ENCODE measurements at regions not wholly inside any gene's neighbourhood (a gene's known extent, or its start where the extent isn't known, plus 50 kb on each side); places are given as distances from the start of the nearest gene placed in this dataset.
"Not testable (repeated sequence)": the region's sequence is repeated elsewhere in the genome, so short reads cannot be mapped to it uniquely, and the experiment has no call there.

DNA sequence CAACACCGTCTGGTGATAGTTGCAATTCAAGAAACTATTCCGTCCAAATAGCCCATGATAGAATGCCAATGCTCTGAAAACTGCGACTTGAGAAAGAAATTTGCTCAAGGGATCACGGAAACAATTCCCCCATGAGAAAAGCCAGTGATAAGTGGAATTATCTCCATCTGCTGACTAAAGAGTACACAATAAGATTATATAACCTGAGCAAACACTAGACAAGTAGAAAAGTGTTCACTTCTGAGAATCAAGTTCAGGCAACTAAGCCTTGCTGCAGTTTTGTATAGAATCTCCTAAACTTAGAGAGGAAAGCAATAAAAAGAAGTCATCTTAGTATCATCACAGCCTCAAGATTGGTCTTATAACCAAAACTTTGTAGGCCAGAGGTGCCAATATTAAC is 336.3 kb upstream of the NRXN1 start:
- DNase-seq: no peak

DNA sequence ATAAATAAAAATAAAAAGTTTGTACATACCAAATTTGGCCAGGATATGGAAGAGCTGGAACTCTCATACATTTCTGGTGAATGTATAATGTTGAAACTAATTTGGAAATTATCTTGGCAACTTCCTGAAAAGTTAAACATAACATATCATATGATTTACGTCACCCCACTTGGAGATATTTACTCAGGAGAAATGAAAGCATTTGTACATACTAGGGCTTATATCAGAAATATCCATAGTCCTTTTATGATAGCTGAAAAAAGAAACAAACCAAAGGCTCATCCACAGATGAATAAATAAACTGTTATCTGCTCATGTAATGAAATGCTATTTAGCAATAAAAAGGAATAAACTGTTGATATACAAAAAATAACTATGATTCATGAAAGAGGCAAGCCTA is 318.2 kb upstream of the NRXN1 start:
- no peak for DNase-seq

- no peak for DNase-seq
These were observed 313.0 kb upstream of the NRXN1 start for GRCh38 chr2:51344886-51345285.

DNA sequence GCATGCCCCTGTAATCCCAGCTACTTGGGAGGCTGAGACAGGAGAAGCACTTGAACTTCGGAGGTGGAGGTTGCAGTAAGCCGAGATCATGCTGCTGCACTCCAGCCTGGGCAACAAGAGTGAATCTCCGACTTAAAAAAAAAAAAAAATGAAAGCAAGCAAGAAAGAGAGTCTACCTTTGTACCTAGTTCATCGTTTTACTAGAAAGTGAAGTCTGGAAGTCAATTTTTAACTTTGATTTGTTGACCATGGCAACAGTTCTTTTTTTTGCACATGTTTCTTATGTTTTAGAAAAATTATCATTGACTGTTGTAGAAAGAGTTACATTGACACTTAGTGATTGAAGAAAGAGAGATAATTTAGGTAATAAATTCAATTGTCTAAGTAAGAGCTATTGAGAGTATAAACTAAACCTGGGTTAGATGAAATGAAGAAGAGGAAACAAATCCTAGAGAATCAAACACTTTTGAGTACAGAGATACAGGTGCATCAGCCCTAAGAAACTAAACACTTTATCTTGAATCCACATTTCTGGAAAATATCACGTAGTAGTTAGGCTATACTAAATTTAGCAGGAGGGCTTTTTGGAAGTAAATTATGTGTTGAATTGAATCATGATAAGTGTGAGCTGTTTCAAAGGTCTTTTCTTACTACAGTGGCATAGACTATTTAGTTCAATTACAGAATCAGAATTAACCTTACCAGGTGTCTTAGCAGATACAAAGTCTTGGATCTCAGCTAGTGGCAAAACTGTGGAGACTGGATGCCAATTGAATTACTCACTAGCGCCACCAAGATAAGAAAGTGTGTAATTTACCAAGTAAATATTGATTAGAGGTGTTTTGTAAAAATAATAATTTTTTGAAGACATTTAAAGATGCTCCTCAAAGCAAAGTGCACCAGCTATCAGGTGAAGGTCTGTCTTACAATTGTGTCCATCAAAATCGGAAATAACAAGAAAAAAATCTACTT is 303.4 kb upstream of the NRXN1 start:
- no peak for DNase-seq

DNA sequence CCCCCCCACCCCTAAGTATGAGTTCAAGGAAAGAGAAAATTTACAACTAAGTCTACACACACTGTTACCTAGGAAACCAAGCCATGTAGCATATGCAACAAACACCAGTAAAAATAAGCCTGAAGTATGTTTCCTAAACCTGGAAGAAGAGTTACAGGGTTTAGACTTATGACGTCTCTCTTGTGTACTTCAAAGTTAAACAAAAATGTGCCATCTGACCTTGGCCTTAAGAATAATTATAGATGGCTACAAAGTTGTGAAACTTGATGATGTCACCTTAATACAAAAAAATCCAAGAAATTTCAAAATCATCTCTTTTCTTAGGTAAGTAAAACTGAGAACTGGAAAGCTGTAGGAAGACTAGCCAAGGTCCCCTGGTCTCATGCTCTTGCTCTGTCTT is 297.6 kb upstream of the NRXN1 start:
- no peak for DNase-seq

GRCh38 chr2:51324051-51324450 is 292.1 kb upstream of the NRXN1 start:
- DNase-seq: no peak

- DNase-seq: no peak
These were observed 290.7 kb upstream of the NRXN1 start for GRCh38 chr2:51322613-51323012.

- DNase-seq: no peak
These were observed 272.4 kb upstream of the NRXN1 start for GRCh38 chr2:51304311-51304710.

GRCh38 chr2:51301381-51301780 is 269.4 kb upstream of the NRXN1 start:
- no peak for DNase-seq

DNA sequence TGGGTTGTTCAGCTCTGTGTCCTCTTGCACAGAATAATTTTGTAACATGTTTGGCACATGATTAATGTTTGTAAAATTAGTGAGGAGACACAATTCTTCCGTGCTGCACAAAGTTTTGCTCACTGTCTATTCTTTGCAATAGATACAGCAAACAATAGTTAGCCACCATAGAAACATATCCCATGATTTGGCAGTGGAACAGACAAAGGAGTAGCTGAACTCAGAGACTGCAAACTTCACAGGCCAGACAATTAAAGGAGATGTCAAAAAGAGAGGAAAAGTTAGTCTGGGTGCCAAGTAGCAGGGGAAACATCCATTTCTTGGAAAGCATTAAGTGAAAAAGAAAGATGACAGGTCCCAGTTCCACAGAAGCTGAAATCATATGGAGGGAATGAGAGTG is 267.4 kb upstream of the NRXN1 start:
- no peak for DNase-seq

DNA sequence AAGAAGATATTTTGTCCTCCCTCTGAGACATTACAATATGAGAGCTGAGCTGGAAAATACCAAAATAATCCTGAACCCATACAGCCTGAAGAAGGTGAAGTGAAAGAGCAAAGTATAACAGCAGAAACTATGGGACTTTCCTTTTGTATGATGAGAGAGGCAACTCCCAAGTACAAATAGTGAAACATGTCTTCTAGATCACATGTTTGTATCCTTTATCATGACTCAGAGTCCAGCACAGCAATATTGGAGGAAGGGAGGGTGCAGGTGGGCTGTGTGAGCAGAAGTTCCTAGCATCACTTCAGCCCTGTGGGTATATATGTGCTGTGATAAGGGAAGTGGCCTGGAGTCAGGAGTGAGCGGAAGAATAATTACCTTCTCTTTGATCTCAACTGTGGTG is 265.6 kb upstream of the NRXN1 start:
- DNase-seq: no peak

GRCh38 chr2:51293566-51294200 is 261.8 kb upstream of the NRXN1 start:
- DNase-seq: no peak

DNA sequence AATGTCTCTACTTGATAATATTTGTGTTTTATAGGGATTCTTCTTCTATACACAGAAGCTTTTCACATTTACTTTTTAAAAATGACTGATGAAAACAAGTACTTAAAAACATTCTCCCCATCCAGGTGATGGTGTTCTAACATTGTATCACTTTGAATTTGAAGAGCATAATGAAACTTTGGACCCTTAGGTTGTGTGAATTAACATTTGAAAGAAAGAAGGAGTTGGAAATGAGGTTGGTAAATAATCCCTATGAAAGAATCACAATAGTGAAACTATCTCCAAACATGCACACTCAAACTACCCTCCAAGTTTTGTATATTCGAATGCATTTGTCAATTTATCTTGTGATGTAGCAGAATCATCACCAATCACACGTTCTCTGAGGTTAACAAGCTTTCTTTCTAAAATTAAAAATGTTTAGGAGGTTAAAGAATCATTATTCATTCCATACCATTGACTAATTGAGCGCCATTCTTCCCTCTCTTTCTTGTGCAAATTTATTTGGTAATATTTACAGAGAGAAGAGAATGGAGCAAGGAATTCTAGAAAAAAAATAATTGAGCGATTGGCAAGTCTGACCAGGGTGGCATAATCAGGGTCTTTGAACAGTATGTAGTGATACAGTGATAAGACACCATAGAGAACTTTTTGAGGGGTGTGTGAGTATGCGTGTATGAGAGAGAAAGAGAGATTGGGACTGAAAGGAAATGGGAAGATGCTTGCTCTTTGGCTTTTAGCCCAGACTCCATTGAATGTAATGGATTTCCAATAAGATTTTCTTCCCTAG is 260.0 kb upstream of the NRXN1 start:
- DNase-seq: no peak

- no peak for DNase-seq
These were observed 258.8 kb upstream of the NRXN1 start for GRCh38 chr2:51290725-51291124.

DNA sequence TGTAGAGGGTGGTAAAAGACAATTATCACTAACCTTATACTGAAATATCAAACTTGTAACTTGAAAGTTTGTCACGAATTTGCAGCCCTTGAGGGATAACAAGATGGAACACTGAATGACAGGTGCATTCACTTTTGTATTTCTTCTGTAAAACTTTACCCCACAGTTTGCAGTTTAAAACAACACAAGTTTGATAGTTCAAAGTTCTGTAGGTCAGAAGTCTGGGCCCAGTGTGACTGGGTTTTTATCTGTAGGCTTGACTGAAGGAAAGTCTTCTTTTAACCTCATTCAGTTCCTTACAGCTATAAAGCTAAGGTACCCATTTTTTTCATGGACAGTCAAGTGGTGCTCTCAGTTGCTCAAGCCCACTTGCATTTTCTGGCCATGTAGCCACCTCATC is 257.1 kb upstream of the NRXN1 start:
- no peak for DNase-seq

DNA sequence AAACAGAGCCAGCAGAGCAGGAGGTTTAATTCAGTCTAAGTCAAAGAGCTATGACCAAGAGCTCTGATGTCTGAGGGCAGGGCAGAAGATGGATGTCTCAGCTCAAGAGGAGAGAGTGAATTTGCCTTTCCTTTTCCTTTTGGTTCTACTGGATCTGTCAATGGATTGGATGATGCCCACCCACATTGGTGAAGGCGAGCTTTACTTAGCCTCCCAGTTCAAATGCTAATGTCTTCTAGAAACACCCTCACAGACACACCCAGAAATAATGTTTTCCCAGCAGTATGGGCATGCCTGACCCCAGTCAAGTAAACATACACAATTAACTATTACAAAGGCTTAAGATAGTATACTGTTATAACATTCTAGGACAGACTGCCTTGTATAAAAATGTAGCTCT is 236.3 kb upstream of the NRXN1 start:
- DNase-seq: no peak

- no peak for DNase-seq
These were observed 233.6 kb upstream of the NRXN1 start for GRCh38 chr2:51265539-51265938.

GRCh38 chr2:51263951-51264350 is 232.0 kb upstream of the NRXN1 start:
- DNase-seq: no peak

DNA sequence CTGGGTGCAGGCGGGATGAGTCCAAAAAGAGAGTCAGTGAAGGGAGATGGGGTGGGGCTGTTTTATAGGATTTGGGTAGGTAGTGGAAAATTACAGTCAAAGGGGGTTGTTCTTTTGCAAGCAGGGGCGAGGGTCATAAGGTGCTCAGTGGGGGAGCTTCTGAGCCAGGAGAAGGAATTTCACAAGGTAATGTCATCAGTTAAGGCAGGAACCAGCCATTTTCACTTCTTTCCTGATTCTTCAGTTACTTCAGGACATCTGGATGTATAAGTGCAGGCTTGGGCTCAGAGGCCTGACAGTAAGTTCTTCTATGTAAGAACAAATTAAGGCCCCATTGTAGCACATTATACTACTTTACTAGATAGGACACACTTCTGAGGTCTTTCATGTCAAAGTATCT is 231.2 kb upstream of the NRXN1 start:
- not testable (repeated sequence) for DNase-seq

DNA sequence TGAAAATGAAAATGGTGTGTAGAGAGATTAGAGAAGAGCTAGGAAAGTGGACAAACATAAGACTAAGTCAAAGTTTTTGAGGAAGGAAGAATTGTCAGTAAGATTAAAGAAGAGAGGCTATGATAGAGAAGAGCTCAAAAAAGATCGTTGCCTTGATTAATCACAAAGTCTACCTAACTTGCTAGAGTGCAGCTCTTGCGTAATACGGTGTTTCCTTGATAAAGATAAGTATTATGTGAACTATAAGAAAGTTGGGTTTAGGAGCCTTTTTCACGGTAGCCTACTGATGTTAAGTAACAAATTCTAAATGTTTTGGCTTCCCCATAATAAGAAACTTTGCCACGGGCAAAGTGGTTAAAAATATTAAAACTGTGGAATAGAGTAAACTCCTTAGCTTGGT is 226.4 kb upstream of the NRXN1 start:
- DNase-seq: no peak

- DNase-seq: no peak
These were observed 224.8 kb upstream of the NRXN1 start for GRCh38 chr2:51256736-51257135.

- no peak for DNase-seq
These were observed 219.4 kb upstream of the NRXN1 start for GRCh38 chr2:51251356-51251755.

DNA sequence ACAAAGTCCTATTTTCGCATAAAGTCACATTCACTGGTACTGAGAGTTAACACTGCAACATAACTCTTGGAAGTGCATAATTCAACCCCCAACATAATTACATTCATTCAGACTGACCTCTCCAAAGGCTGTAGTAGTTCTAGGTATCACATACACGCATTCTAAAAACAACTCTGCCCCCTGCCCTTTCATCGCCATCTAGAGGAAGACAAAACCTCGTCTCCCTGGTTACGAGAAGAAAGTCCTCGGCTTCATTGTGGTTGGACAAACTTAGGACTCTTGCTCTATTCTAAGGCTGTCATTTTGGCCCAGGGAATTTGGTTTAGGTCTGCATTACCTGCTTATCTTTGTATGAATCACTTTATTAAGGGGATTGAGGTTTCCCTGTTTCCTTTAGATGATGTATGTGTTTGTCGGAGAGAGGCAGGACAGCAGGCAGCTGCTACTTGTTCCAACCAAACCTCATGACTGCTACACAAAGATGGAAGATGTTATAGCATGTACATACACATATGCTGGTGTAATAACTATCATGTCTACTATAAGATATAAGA is 215.4 kb upstream of the NRXN1 start:
- DNase-seq: no peak
